Endothelial cell of umbilical vein (primary cell): ENCODE measurements at regions not wholly inside any gene's neighbourhood (a gene's known extent, or its start where the extent isn't known, plus 50 kb on each side); places are given as distances from the start of the nearest gene placed in this dataset.

Source experiments
- CTCF ChIP-seq, 2 donors: IDR thresholded peaks; 1 replicate in 1 of 2; 2 replicates in 1 of 2; pipeline ENCODE4 v1.5.1; 2011; ENCODE audit warnings: low read length in 2 of 2, mild to moderate bottlenecking in 2 of 2, moderate library complexity in 2 of 2, control low read depth in 1 of 2, inconsistent platforms in 1 of 2, low read depth in 1 of 2; ENCODE audit not compliant: insufficient read depth in 1 of 2; ENCODE audit errors: extremely low read depth in 1 of 2
- FOS ChIP-seq: IDR thresholded peaks from 2 replicates; pipeline ENCODE4 v1.6.1; 2011; ENCODE audit warnings: mild to moderate bottlenecking, low read length, moderate library complexity, borderline replicate concordance; ENCODE audit not compliant: insufficient read depth
- GATA2 ChIP-seq: IDR thresholded peaks from 2 replicates; pipeline ENCODE4 v1.7.0; 2011; ENCODE audit warnings: low read depth, mild to moderate bottlenecking, moderate library complexity, mixed read lengths, low read length; ENCODE audit not compliant: insufficient read length, insufficient read depth
- MYC ChIP-seq: IDR thresholded peaks from one replicate; pipeline ENCODE4 v1.6.1; 2011; ENCODE audit warnings: mild to moderate bottlenecking, low read depth, low read length
- POLR2AphosphoS5 ChIP-seq: IDR thresholded peaks from 2 replicates; pipeline ENCODE4 v1.6.1; 2012; ENCODE audit warnings: low read depth, mild to moderate bottlenecking, control low read depth, low read length, moderate library complexity; ENCODE audit not compliant: insufficient read depth

- no peak for TF ChIP-seq GATA2
- TF ChIP-seq CTCF (IDR thresholded peaks at IDR 0.05; ENCODE audit: extremely low read depth in 1 of 2, insufficient read depth in 1 of 2, low read depth in 1 of 2, low read length in 2 of 2), result no peak
- TF ChIP-seq MYC, result no peak
- no peak for TF ChIP-seq POLR2AphosphoS5
- TF ChIP-seq FOS, result no peak
These were observed 161.9 kb upstream of the MEOX2 start for GRCh38 chr7:15848362-15848761.
